HepG2 (cell line): ENCODE measurements at regions not wholly inside any gene's neighbourhood (a gene's known extent, or its start where the extent isn't known, plus 50 kb on each side); places are given as distances from the start of the nearest gene placed in this dataset.

Source experiments
- ASH2L ChIP-seq: fragments of 300-600, 200-600 bp; sonication (generic); IDR thresholded peaks from 2 replicates; pipeline ENCODE4 v1.7.0; 2017; ENCODE audit warnings: low read depth, mild to moderate bottlenecking, moderate library complexity, mixed read lengths, low read length; ENCODE audit not compliant: insufficient read length
- EP300 ChIP-seq, 3 experiments: sonication (generic) in 1 of 3; formaldehyde crosslinking in 1 of 3; IDR thresholded peaks; 2 replicates each; pipeline versions ENCODE4 v1.5.1 to v1.6.1; 2011 to 2020; ENCODE audit warnings: low read depth in 2 of 3, low read length in 2 of 3, borderline replicate concordance in 1 of 3, improper control_type of control experiment in 1 of 3, mild to moderate bottlenecking in 1 of 3, missing genetic modification reagents in 1 of 3, moderate library complexity in 1 of 3
- HDAC2 ChIP-seq: sonication (generic); formaldehyde crosslinking; IDR thresholded peaks from 2 replicates; pipeline ENCODE4 v1.4.0; 2020; ENCODE audit warnings: missing genetic modification reagents
- IKZF4 ChIP-seq: sonication (generic); formaldehyde crosslinking; IDR thresholded peaks from 2 replicates; pipeline ENCODE4 v1.5.1; 2020; ENCODE audit warnings: borderline replicate concordance, mild to moderate bottlenecking, low read depth, missing genetic modification reagents; ENCODE audit errors: not compliant biosample characterization
- MXI1 ChIP-seq: IDR thresholded peaks from 3 replicates; pipeline ENCODE4 v1.6.1; 2012; ENCODE audit warnings: low read depth, low read length, inconsistent platforms, borderline replicate concordance
- ZNF225 ChIP-seq: sonication (generic); formaldehyde crosslinking; IDR thresholded peaks from 2 replicates; pipeline ENCODE4 v1.4.0; 2020; ENCODE audit warnings: mild to moderate bottlenecking, missing genetic modification reagents
- ZNF44 ChIP-seq: sonication (generic); formaldehyde crosslinking; IDR thresholded peaks from 2 replicates; pipeline ENCODE4 v1.5.1; 2020; ENCODE audit warnings: mild to moderate bottlenecking, missing genetic modification reagents
- TF ChIP-seq, protein P1 (sequence below): sonication (generic); formaldehyde crosslinking; IDR thresholded peaks from 2 replicates; pipeline ENCODE4 v1.5.0; 2020; ENCODE audit warnings: mild to moderate bottlenecking, missing genetic modification reagents, moderate library complexity
- TF ChIP-seq, protein P2 (sequence below): sonication (generic); formaldehyde crosslinking; IDR thresholded peaks from 2 replicates; pipeline ENCODE4 v1.8.1; 2023; ENCODE audit warnings: mild to moderate bottlenecking, moderate library complexity, missing genetic modification reagents

DNA sequence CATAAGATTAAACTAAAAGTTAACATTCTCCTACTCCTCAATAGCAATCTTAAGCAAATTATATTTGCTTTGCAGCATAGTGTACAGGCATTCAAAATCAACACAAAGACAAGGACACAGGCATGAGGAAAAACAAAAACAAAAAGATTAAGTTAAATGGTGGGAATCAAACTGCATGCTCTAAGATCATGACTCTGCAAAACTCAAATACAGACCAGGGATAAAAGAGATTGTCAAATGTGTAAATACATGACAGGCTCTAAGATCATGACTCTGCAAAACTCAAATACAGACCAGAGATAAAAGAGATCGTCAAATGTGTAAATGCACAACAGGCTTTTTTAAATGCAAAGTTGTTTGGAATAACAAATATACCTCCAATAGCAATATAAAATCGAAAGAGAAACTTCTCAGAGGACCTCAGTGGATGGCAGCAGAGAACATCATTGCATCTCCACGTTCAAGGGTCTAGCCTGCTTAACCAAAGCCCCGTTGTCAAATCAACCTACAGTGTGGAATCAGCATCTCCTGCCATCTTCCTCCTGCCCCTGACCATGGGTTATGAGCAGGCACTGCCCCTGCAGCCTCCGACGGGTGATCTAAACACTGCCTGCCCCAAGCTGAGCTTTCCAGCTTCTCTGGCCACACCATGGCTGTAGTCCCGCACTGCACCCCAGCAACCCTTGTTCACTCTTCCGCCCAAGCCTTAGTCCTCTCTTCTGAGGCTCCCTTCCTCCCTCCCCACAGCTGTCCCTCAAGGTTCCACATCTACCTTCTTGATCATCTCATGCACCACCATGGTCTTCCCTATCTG is 446.1 kb downstream of the SOX9 start:
- TF ChIP-seq HDAC2 (no peak), ZNF44 (CRISPR knock-in tag) (no peak), MXI1 (no peak), ASH2L (no peak), EP300 (IDR thresholded peaks at IDR 0.05; ENCODE audit: low read depth in 2 of 2, low read length in 2 of 2) (no peak), EP300 (CRISPR knock-in tag; IDR thresholded peaks at IDR 0.05; ENCODE audit: borderline replicate concordance) (no peak), IKZF4 (CRISPR knock-in tag) (no peak), ZNF225 (no peak)
- TF ChIP-seq, protein P1, sequence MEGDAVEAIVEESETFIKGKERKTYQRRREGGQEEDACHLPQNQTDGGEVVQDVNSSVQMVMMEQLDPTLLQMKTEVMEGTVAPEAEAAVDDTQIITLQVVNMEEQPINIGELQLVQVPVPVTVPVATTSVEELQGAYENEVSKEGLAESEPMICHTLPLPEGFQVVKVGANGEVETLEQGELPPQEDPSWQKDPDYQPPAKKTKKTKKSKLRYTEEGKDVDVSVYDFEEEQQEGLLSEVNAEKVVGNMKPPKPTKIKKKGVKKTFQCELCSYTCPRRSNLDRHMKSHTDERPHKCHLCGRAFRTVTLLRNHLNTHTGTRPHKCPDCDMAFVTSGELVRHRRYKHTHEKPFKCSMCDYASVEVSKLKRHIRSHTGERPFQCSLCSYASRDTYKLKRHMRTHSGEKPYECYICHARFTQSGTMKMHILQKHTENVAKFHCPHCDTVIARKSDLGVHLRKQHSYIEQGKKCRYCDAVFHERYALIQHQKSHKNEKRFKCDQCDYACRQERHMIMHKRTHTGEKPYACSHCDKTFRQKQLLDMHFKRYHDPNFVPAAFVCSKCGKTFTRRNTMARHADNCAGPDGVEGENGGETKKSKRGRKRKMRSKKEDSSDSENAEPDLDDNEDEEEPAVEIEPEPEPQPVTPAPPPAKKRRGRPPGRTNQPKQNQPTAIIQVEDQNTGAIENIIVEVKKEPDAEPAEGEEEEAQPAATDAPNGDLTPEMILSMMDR (CRISPR knock-in tag) = peak; percentile 50
- TF ChIP-seq, protein P2, sequence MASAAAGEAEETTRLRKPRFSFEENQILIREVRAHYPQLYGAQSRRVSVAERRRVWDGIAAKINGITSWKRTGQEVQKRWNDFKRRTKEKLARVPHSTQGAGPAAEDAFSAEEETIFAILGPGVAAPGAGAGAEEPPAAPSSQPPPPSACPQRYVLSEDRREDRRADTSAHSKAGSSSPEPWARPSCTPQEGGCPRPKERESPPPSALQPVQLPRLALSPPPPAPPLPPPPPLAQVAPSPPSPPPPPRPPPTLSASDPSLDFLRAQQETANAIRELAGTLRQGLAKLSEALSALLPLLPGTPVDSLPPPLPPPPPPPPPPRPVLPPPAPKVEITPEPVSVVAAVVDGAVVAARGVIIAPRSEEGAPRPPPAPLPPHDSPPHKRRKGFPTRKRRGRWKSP (CRISPR knock-in tag) = 0 out of 2 replicates have a peak, but pooled peaks have one; percentile 30
